ENCODE measurements at regions not wholly inside any gene's neighbourhood (a gene's known extent, or its start where the extent isn't known, plus 50 kb on each side); places are given as distances from the start of the nearest gene placed in this dataset.
"Not testable (repeated sequence)": the region's sequence is repeated elsewhere in the genome, so short reads cannot be mapped to it uniquely, and the experiment has no call there.

GRCh38 chr4:72714482-72715279 is 145.7 kb upstream of the ADAMTS3 start:
- TF ChIP-seq POLR2A (IDR thresholded peaks at IDR 0.05) = no peak
- TF ChIP-seq, protein P1, sequence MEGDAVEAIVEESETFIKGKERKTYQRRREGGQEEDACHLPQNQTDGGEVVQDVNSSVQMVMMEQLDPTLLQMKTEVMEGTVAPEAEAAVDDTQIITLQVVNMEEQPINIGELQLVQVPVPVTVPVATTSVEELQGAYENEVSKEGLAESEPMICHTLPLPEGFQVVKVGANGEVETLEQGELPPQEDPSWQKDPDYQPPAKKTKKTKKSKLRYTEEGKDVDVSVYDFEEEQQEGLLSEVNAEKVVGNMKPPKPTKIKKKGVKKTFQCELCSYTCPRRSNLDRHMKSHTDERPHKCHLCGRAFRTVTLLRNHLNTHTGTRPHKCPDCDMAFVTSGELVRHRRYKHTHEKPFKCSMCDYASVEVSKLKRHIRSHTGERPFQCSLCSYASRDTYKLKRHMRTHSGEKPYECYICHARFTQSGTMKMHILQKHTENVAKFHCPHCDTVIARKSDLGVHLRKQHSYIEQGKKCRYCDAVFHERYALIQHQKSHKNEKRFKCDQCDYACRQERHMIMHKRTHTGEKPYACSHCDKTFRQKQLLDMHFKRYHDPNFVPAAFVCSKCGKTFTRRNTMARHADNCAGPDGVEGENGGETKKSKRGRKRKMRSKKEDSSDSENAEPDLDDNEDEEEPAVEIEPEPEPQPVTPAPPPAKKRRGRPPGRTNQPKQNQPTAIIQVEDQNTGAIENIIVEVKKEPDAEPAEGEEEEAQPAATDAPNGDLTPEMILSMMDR (IDR thresholded peaks at IDR 0.05) = no peak
- no peak for TF ChIP-seq EP300 (IDR thresholded peaks at IDR 0.05)
- no peak for TF ChIP-seq POLR2AphosphoS5 (IDR thresholded peaks at IDR 0.05)
- no peaks in the 10 kb centered on the region for H3K4me1 ChIP-seq
- no peak for DNase-seq
- H3K36me3 ChIP-seq = no peaks in the 10 kb centered on the region
- 71 to 75% (median 71%) methylated on average over 6 of the region's 6 CpGs for WGBS, 5 donors
- no peak overlapping the region for H3K4me3 ChIP-seq
- no peaks in the 10 kb centered on the region for H3K9me3 ChIP-seq
- no peak overlapping the region for H3K27ac ChIP-seq
- no peaks in the 10 kb centered on the region for H3K27me3 ChIP-seq
- intact Hi-C loops (cut with DNase I; ENCODE audit: low total_unique reads) = no loop called here

DNA sequence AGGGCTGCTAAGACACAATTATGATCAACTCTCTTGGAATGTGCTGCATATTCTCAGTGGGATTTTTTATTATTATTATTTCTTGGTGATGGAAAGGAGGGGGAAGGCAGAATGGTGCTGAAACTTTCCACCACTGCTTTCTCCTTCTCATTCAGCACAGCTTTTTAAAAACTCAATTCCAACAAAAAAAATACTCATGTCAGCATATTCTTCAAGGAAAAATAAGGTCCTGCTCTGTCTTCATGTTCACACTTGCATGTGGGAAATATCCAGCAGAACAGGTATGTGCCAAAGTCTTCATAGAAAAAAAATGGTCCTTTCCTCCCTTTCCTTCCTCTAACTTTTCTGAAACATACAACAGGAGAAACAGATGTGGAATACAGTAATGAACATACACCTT is 144.0 kb upstream of the ADAMTS3 start:
- H3K9me3 ChIP-seq = no peaks in the 10 kb centered on the region
- intact Hi-C loops (cut with DNase I; ENCODE audit: low total_unique reads) = no loop called here
- no peaks in the 10 kb centered on the region for H3K4me1 ChIP-seq
- no peak for DNase-seq
- no peak overlapping the region for H3K4me3 ChIP-seq
- no peak for TF ChIP-seq POLR2AphosphoS5 (IDR thresholded peaks at IDR 0.05)
- no peak for TF ChIP-seq EP300 (IDR thresholded peaks at IDR 0.05)
- no peak for TF ChIP-seq POLR2A (IDR thresholded peaks at IDR 0.05)
- TF ChIP-seq, protein P1 (IDR thresholded peaks at IDR 0.05) = no peak
- no peaks in the 10 kb centered on the region for H3K36me3 ChIP-seq
- no peaks in the 10 kb centered on the region for H3K27me3 ChIP-seq
- H3K27ac ChIP-seq = no peak overlapping the region

DNA sequence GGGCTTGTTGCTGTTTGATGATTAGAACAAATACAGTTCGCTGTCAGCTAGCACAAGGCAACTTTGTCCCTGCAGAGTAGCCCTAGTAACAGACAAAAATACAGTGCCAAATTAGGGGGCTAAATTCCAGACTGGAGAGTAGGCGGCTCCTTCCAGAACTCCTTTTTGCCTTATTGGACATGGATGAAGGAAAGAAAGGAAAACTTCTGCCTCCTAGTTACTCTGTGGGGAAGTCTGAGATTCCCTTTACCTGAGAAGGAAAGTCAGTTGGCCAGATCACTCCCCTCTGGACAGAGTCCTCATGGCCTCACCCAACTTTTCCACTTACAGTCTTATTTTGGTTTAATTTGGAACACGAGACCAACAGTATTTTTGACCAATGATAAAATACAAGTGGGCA is 140.5 kb upstream of the ADAMTS3 start:
- Histone ChIP-seq H3K36me3 (no peaks in the 10 kb centered on the region), H3K4me3 (no peak overlapping the region), H3K27me3 (no peaks in the 10 kb centered on the region), H3K9me3 (no peaks in the 10 kb centered on the region), H3K27ac (no peak overlapping the region), H3K4me1 (no peaks in the 10 kb centered on the region)
- intact Hi-C loops (cut with DNase I; ENCODE audit: low total_unique reads) = loop anchor here (10.0 kb wide), 1 partner anchor 305 kb away; no protein-coding TSS in a partner anchor
- WGBS, 5 donors = 53 to 70% (median 62%) methylated on average over 3 of the region's 3 CpGs
- no peak for DNase-seq
- TF ChIP-seq POLR2A (IDR thresholded peaks at IDR 0.05) (no peak), EP300 (IDR thresholded peaks at IDR 0.05) (no peak), POLR2AphosphoS5 (IDR thresholded peaks at IDR 0.05) (no peak)
- TF ChIP-seq, protein P1 (IDR thresholded peaks at IDR 0.05) = no peak

- intact Hi-C loops (cut with DNase I; ENCODE audit: low total_unique reads) = loop anchor here (10.0 kb wide), 1 partner anchor 308 kb away; no protein-coding TSS in a partner anchor
- DNase-seq = no peak
- TF ChIP-seq POLR2A (IDR thresholded peaks at IDR 0.05) (no peak), EP300 (IDR thresholded peaks at IDR 0.05) (no peak), POLR2AphosphoS5 (IDR thresholded peaks at IDR 0.05) (no peak)
- TF ChIP-seq, protein P1 (IDR thresholded peaks at IDR 0.05) = no peak
- WGBS, 5 donors = 70 to 78% (median 74%) methylated on average over 7 of the region's 7 CpGs
- Histone ChIP-seq H3K4me3 (no peak overlapping the region), H3K4me1 (no peaks in the 10 kb centered on the region), H3K27ac (no peak overlapping the region), H3K36me3 (no peaks in the 10 kb centered on the region), H3K9me3 (no peaks in the 10 kb centered on the region), H3K27me3 (no peaks in the 10 kb centered on the region)
Observed at GRCh38 chr4:72706684-72707083, 137.7 kb upstream of the ADAMTS3 start.

- H3K36me3 ChIP-seq, H3K27me3 ChIP-seq, H3K27ac ChIP-seq, H3K4me1 ChIP-seq, H3K4me3 ChIP-seq, H3K9me3 ChIP-seq, DNase-seq: not testable (repeated sequence)
- WGBS, 5 donors = 46 to 63% (median 54%) methylated on average over 7 of the region's 7 CpGs
- intact Hi-C loops (cut with DNase I; ENCODE audit: low total_unique reads) = loop anchor here (10.0 kb wide), 1 partner anchor 310 kb away; no protein-coding TSS in a partner anchor
Observed at GRCh38 chr4:72704925-72705640, 136.1 kb upstream of the ADAMTS3 start.

Data from stomach (tissue), 8 donors.